Erythroblast (primary cell): ENCODE measurements at regions not wholly inside any gene's neighbourhood (a gene's known extent, or its start where the extent isn't known, plus 50 kb on each side); places are given as distances from the start of the nearest gene placed in this dataset.
A peak's percentile ranks its signal among the peaks of the same experiment; 100 is the strongest.

Experiments used
- DNase-seq, 2 experiments: peaks; one replicate each; lab custom pipeline; 2025; lab: John Stamatoyannopoulos, UW
- GATA1 ChIP-seq: IDR thresholded peaks from 2 replicates; pipeline ENCODE4 v1.6.1; 2011; ENCODE audit warnings: low read depth, mild to moderate bottlenecking, control low read depth, low read length, moderate library complexity
- POLR2A ChIP-seq: IDR thresholded peaks from 2 replicates; pipeline ENCODE4 v1.6.1; 2011; ENCODE audit warnings: mild to moderate bottlenecking, low read length

DNA sequence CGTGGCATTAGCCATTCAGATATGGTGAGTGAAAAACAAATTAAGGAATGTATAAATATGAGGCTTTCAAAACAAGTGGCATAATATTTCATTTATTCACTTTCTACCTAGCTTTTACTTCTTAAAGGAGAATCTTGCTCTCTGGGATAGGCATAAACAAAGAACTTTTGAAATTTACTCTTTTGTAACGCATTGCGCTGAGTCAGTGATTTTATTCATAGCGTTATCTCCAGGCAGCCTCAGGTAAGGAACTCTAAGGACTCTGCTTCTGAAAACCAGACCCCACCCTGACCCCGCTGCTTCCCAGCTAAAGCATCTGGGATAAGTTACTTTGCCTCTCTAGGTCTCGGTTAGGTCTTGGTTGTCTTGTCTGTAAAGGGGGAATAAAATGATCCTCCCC is 234.7 kb downstream of the MYLK4 start:
- DNase-seq = no peak
- TF ChIP-seq GATA1 = no peak
- no peak for TF ChIP-seq POLR2A

- TF ChIP-seq POLR2A (no peak), GATA1 (no peak)
- no peak for DNase-seq
These were observed 235.7 kb downstream of the MYLK4 start for GRCh38 chr6:2514965-2515543.

GRCh38 chr6:2512802-2513201 is 237.9 kb downstream of the MYLK4 start:
- TF ChIP-seq POLR2A = no peak
- no peak for TF ChIP-seq GATA1

GRCh38 chr6:2510316-2510715 is 240.4 kb downstream of the MYLK4 start:
- TF ChIP-seq POLR2A (no peak), GATA1 (no peak)
- DNase-seq = no peak

More at GRCh38 chr6:2512802-2513201, 237.9 kb downstream of the MYLK4 start:
- no peak for DNase-seq

GRCh38 chr6:2509711-2510110 is 241.0 kb downstream of the MYLK4 start:
- TF ChIP-seq GATA1 = no peak
- no peak for TF ChIP-seq POLR2A
- DNase-seq = no peak

- DNase-seq = no peak
- no peak for TF ChIP-seq GATA1
- no peak for TF ChIP-seq POLR2A
These were observed 242.7 kb downstream of the MYLK4 start for GRCh38 chr6:2508071-2508470.

DNA sequence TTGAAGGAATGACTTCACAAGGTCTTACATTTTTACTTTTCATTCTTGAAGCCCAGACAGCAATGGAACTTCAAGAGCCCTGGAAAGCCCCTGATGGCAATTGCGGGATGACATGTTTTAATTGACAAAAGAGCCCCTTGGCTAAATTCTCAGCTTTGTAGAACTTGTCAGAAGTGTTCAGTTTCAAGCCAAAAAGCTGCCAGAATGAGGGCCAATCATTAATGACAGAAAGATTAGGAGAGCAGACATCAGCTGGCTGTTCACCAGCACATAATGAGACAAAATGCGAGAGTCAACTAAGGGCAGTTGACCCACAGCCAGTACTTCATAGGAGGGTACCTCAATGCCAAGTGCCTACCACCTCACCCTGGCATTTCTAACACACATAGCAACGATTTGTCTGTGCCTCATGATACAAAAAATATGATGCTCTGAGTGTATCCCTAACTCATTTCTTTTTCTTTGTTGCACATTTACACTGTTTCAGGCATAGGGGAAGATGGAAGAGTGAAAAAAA is 243.1 kb downstream of the MYLK4 start:
- no peak for DNase-seq
- no peak for TF ChIP-seq GATA1
- no peak for TF ChIP-seq POLR2A

DNA sequence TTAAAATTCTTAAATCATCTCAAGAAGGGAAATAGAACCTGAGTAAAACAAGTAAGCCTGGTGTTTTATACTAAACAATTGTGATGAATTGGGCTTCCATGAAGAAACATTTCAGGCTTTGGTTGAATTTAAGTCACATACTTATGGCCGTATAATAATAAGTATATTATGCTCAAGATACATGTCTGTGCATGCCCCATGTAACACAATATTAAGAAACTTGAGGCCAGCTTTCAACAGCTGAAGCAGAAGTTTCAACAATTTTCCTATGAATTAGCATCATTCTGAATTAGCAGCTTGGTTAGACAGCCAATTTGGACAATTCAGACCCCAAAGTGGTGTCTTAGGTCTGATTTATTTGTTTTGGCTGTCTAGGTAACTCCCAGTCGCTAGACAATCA is 243.7 kb downstream of the MYLK4 start:
- no peak for DNase-seq
- TF ChIP-seq POLR2A = no peak
- no peak for TF ChIP-seq GATA1

DNA sequence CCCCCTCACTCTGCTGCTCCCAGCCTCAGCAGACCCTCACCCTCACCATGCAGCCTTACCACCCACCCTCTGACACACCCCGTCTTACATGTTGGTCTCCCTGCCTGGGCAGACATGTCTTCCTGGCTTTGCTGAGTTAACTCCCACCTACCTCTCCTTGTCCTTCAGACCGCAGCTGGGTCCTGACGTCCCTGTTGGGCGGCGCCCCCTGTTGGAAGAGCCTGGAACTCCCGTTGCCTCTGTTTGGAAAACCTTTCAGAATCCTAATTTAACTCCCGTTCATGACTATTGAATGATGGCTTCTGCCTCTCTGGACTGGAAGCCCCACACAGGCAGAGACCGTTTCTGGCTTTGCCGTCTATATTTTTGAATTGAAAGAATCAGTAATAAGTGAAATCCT is 245.1 kb downstream of the MYLK4 start:
- TF ChIP-seq POLR2A (no peak), GATA1 (no peak)
- DNase-seq = peak; percentile 5 to 28

- DNase-seq = no peak
- TF ChIP-seq GATA1 (no peak), POLR2A (no peak)
These were observed 246.1 kb downstream of the MYLK4 start for GRCh38 chr6:2504495-2505064.

- TF ChIP-seq GATA1 (no peak), POLR2A (no peak)
- DNase-seq = no peak
These were observed 246.8 kb downstream of the MYLK4 start for GRCh38 chr6:2503816-2504494.

DNA sequence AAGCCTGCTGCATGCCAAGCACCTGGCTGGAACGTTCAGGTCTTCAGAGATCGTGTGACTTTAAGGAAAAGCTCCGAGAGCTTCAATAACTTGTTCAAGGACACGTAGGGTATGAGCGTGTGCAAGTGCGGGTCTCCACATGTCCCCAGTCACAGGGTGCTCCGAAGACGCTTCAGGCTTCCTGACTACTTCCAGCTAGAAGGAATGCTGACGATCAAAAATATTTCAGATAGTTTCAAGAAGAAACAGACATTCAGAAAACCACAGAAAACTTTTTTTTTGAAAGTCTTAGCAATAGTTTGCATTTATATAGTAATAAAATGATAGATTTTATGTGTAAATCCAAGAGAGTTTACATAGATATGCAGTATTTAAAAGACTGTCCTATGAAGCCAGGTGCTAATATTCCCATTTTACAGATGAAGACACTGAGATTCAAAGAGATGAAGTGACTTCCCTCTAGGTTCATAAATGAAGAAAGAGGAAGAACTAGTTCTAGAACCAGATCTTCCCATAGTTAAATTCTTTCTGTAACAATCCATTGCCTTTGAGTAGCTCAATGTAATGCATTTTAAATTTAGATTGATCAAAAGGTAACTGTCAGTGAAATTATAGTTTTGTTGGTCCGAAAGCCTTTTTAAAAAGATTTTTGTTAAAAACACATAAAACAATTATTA is 247.6 kb downstream of the MYLK4 start:
- DNase-seq = no peak
- TF ChIP-seq POLR2A (no peak), GATA1 (no peak)

- no peak for TF ChIP-seq POLR2A
- no peak for TF ChIP-seq GATA1
- no peak for DNase-seq
These were observed 248.4 kb downstream of the MYLK4 start for GRCh38 chr6:2502096-2502997.
